PC-3 (cell line): ENCODE measurements at regions not wholly inside any gene's neighbourhood (a gene's known extent, or its start where the extent isn't known, plus 50 kb on each side); places are given as distances from the start of the nearest gene placed in this dataset.

Experiments used
- ATAC-seq: fragments of 200-7000 bp; cut with Tn5 transposase; 2 replicates; pipeline ENCODE4 v1.9.1; 2020; ENCODE audit warnings: mild to moderate bottlenecking, moderate library complexity
- BruUV-seq: library from RNA; stranded (reverse); fragments of 400-500 nt; replicated peaks from 2 replicates; lab custom pipeline; 2021; lab: Mats Ljungman, UMichigan
- CTCF ChIA-PET: fragments of 300-600 bp; sonication (Branson Sonifier 250); formaldehyde crosslinking; loops from one replicate; lab custom pipeline; 2022; ENCODE audit warnings: antibody characterized with exemption; lab: Charles Lee
- POLR2A ChIA-PET: fragments of 300-600 bp; sonication (Branson Sonifier 250); formaldehyde crosslinking; loops from one replicate; lab custom pipeline; 2022; ENCODE audit warnings: antibody characterized with exemption; ENCODE audit not compliant: unreplicated experiment; lab: Charles Lee
- DNase-seq: peaks from one replicate; pipeline ENCODE4 v3.0.0-alpha.2; 2015
- H2AFZ ChIP-seq: fragments of 300-600 bp; sonication (generic); 2 replicates; pipeline ENCODE4 v1.6.0; 2016; ENCODE audit warnings: antibody characterized with exemption, low read length
- H3F3A ChIP-seq: fragments of 300-600 bp; sonication (generic); one replicate; pipeline ENCODE4 v1.6.0; 2017; ENCODE audit warnings: antibody characterized with exemption, low read length, control low read depth, mild to moderate bottlenecking; ENCODE audit not compliant: unreplicated experiment
- H3K27ac ChIP-seq: fragments of 300-600 bp; sonication (generic); 2 replicates; pipeline ENCODE4 v1.5.1; 2016; ENCODE audit warnings: mild to moderate bottlenecking, low read length
- H3K27me3 ChIP-seq: fragments of 300-600 bp; sonication (generic); 2 replicates; pipeline ENCODE4 v1.6.1; 2016; ENCODE audit warnings: low read length, mixed read lengths
- H3K36me3 ChIP-seq: fragments of 300-600 bp; sonication (generic); 2 replicates; pipeline ENCODE4 v1.6.1; 2016; ENCODE audit warnings: low read depth, mixed run types, low read length, mixed read lengths
- H3K4me1 ChIP-seq: fragments of 300-600 bp; sonication (generic); 2 replicates; pipeline ENCODE4 v1.5.1; 2016; ENCODE audit warnings: low read length; ENCODE audit not compliant: insufficient read depth
- H3K4me2 ChIP-seq: fragments of 300-600 bp; sonication (generic); 2 replicates; pipeline ENCODE4 v1.6.0; 2016; ENCODE audit warnings: low read length
- H3K4me3 ChIP-seq: fragments of 300-600 bp; sonication (generic); 2 replicates; pipeline ENCODE4 v1.5.1; 2016; ENCODE audit warnings: mild to moderate bottlenecking, low read length, mixed read lengths
- H3K79me2 ChIP-seq: fragments of 300-600 bp; sonication (generic); 2 replicates; pipeline ENCODE4 v1.6.1; 2017; ENCODE audit warnings: low read length, mixed read lengths
- H3K9ac ChIP-seq: fragments of 300-600 bp; sonication (generic); 2 replicates; pipeline ENCODE4 v1.6.0; 2016; ENCODE audit warnings: mild to moderate bottlenecking, low read length
- H3K9me2 ChIP-seq: fragments of 300-600 bp; sonication (generic); replicated peaks from 2 replicates; pipeline ENCODE4 v1.6.1; 2016; ENCODE audit warnings: mixed run types, low read length, mixed read lengths
- H3K9me3 ChIP-seq: fragments of 300-600 bp; sonication (generic); 2 replicates; pipeline ENCODE4 v1.6.1; 2016; ENCODE audit warnings: low read length, mixed read lengths
- H4K20me1 ChIP-seq: fragments of 300-600 bp; sonication (generic); 2 replicates; pipeline ENCODE4 v1.6.1; 2016; ENCODE audit warnings: low read length, mixed read lengths
- EZH2 ChIP-seq: fragments of 300-600 bp; sonication (generic); IDR thresholded peaks from one replicate; pipeline ENCODE4 v1.6.1; 2017; ENCODE audit warnings: antibody characterized with exemption, mild to moderate bottlenecking, low read length; ENCODE audit not compliant: unreplicated experiment
- EZH2phosphoT487 ChIP-seq: fragments of 300-600 bp; sonication (generic); IDR thresholded peaks from 2 replicates; pipeline ENCODE4 v1.6.1; 2018; ENCODE audit warnings: mild to moderate bottlenecking, antibody characterized with exemption, low read length, borderline replicate concordance
- intact Hi-C: fragments of 100-400 bp; cut with micrococcal nuclease; formaldehyde crosslinking; loops from 2 replicates; pipeline ENCODE4 v1.9.0; 2023
- TF ChIP-seq, protein P1 (sequence below): fragments of 300-600 bp; sonication (generic); conservative IDR thresholded peaks from 2 replicates; pipeline ENCODE4 v1.5.1; 2017; ENCODE audit warnings: antibody characterized with exemption, low read depth, mild to moderate bottlenecking, low read length

DNA sequence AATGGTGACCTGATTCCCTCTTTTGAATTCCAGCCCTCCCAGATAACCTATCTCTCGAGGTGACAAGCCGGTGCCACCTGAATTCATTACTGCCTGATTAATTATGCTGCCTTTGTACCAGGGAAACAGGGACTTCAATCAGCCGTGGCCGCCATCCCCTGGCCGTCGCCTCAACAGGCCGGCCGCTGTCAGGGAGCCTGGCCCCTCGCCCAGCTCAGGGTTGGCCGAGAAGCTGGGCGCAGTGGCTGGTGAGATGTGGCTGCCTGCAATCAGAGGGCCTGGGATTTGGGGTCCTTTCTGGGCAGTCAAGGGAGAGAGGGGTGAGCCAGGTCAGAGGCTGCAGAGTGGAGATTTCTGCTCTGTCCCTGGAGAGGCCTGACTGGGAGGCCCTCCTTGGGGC lies 91.2 kb downstream of the KCTD15 start:
- Histone ChIP-seq H3K27me3 (no peaks in the 10 kb centered on the region), H3K9me2 (no peaks in the 10 kb centered on the region), H2AFZ (no peak overlapping the region), H3K36me3 (no peaks in the 10 kb centered on the region), H4K20me1 (no peaks in the 10 kb centered on the region), H3K79me2 (no peaks in the 10 kb centered on the region), H3K27ac (no peak overlapping the region), H3K9me3 (no peaks in the 10 kb centered on the region), H3K4me3 (no peak overlapping the region), H3K9ac (no peak overlapping the region), H3K4me2 (no peak overlapping the region), H3F3A (no peaks in the 10 kb centered on the region), H3K4me1 (no peaks in the 10 kb centered on the region)
- no TSS peak for BruUV-seq
- ChIA-PET CTCF (no interaction called here), POLR2A (no interaction called here)
- no peak for ATAC-seq
- intact Hi-C loops, result no loop called here
- TF ChIP-seq EZH2 (no peak), EZH2phosphoT487 (no peak)
- TF ChIP-seq, protein P1, sequence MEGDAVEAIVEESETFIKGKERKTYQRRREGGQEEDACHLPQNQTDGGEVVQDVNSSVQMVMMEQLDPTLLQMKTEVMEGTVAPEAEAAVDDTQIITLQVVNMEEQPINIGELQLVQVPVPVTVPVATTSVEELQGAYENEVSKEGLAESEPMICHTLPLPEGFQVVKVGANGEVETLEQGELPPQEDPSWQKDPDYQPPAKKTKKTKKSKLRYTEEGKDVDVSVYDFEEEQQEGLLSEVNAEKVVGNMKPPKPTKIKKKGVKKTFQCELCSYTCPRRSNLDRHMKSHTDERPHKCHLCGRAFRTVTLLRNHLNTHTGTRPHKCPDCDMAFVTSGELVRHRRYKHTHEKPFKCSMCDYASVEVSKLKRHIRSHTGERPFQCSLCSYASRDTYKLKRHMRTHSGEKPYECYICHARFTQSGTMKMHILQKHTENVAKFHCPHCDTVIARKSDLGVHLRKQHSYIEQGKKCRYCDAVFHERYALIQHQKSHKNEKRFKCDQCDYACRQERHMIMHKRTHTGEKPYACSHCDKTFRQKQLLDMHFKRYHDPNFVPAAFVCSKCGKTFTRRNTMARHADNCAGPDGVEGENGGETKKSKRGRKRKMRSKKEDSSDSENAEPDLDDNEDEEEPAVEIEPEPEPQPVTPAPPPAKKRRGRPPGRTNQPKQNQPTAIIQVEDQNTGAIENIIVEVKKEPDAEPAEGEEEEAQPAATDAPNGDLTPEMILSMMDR, result no peak
- no peak for DNase-seq

DNA sequence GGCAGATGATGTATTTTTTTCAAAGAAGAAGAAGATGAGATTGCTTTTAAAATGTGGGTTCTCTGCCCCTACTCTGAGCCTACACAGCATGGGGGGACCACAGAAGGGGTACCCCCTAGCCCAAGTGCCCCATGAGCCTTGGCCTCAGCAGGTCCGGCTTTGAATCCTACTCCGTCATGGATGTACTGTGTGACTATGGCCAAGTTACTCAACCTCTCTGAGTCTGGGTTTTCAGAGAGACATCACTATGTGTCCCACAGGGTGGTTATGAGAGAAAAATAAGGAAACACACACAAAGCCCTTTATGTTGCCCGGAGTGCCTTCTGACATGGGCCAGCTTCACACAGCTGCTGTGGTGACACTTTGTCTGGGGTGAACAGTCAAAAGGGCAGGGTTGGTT lies 92.0 kb downstream of the KCTD15 start:
- no peak overlapping the region for H3K4me3 ChIP-seq
- H4K20me1 ChIP-seq, result no peaks in the 10 kb centered on the region
- ATAC-seq (no peak), DNase-seq (no peak)
- no TSS peak for BruUV-seq
- ChIA-PET CTCF (no interaction called here), POLR2A (no interaction called here)
- no peak overlapping the region for H3K9ac ChIP-seq
- no peaks in the 10 kb centered on the region for H3K79me2 ChIP-seq
- no peak overlapping the region for H3K4me2 ChIP-seq
- TF ChIP-seq, protein P1, result no peak
- TF ChIP-seq EZH2phosphoT487 (no peak), EZH2 (no peak)
- no peak overlapping the region for H3K27ac ChIP-seq
- intact Hi-C loops, result no loop called here
- no peaks in the 10 kb centered on the region for H3K4me1 ChIP-seq
- H3K27me3 ChIP-seq, result no peaks in the 10 kb centered on the region
- H3K36me3 ChIP-seq, result no peaks in the 10 kb centered on the region
- no peaks in the 10 kb centered on the region for H3K9me3 ChIP-seq
- no peak overlapping the region for H2AFZ ChIP-seq
- no peaks in the 10 kb centered on the region for H3K9me2 ChIP-seq
- H3F3A ChIP-seq, result no peaks in the 10 kb centered on the region

DNA sequence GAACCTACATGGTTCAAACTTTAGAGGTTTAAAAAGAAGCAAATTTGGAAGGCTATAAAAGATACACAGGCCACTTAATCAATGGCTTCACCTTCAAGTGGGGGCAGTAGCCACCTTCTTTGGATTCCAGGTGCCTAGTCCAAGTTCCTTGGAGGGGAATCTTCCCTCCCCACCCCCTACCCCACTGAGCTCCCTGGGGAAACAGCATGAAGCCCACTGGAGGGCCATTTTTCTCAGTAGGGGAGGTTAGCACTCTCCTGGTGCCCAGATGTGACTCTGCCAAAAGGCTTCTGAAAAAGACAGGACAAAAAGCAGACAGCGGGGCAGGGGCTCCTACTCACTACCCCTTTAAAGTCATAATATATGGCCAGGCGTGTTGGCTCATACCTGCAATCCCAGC lies 93.9 kb downstream of the KCTD15 start:
- BruUV-seq, result no TSS peak
- H2AFZ ChIP-seq, result no peak overlapping the region
- DNase-seq, result no peak
- ATAC-seq, result no peak
- H3K36me3 ChIP-seq, result no peaks in the 10 kb centered on the region
- no peaks in the 10 kb centered on the region for H3K4me1 ChIP-seq
- TF ChIP-seq, protein P1, result no peak
- no peak for TF ChIP-seq EZH2phosphoT487
- TF ChIP-seq EZH2, result no peak
- H3K9me3 ChIP-seq, result no peaks in the 10 kb centered on the region
- H3K4me3 ChIP-seq, result no peak overlapping the region
- no peaks in the 10 kb centered on the region for H3F3A ChIP-seq
- no peaks in the 10 kb centered on the region for H3K79me2 ChIP-seq
- no peaks in the 10 kb centered on the region; the same call in 1 of the 2 replicates for H3K27me3 ChIP-seq
- no peaks in the 10 kb centered on the region for H4K20me1 ChIP-seq
- H3K27ac ChIP-seq, result no peak overlapping the region
- intact Hi-C loops, result no loop called here
- ChIA-PET CTCF (no interaction called here), POLR2A (no interaction called here)
- no peaks in the 10 kb centered on the region for H3K9me2 ChIP-seq
- no peak overlapping the region for H3K9ac ChIP-seq
- H3K4me2 ChIP-seq, result no peak overlapping the region
